ENCODE measurements at regions not wholly inside any gene's neighbourhood (a gene's known extent, or its start where the extent isn't known, plus 50 kb on each side); places are given as distances from the start of the nearest gene placed in this dataset.

DNA sequence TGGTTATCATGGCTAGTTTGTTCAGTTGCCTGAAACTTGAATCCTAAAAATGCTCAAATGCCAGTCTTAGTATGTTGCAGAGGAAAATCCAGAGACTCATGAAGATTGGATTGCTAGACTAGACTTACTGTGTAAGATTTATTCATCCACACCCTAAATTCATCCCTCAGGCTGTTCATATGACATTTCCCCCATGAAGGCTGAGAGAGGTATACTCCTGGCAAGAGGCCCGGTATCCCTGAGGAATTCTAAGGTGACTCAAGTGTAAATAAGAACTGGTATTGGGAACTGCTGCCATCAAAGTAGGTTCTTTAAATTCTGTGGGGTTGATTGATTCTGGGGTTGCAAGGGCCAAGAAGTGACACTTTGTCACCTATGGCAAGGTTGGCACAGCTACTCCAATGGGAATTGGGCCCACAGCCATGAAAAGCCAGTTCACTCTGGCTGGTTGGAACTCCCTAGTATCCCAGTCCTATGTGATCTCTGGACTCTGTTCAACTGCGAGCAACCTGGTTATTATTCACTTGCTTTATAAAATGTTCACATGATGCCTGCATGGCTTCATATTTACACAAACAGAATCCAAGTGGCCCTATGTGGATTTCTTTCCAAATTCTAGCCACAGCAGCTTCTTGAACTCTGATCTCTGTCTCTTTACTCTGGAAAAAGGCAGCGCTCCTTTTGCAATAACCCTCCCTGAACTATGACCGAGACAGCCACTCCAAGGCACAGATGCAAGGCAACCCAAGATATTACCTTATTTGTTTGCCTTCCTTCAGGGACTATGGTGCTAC, 429.1 kb downstream of the CBLN2 start:
- no peaks in the 10 kb centered on the region for H3K4me1 ChIP-seq (ENCODE audit: insufficient read depth, low read length)
- H3K27me3 ChIP-seq (ENCODE audit: insufficient read depth, low read length, poor library complexity), result no peaks in the 10 kb centered on the region
- no peak overlapping the region for H3K27ac ChIP-seq (ENCODE audit: low read length)
- H2AFZ ChIP-seq (ENCODE audit: low read depth, low read length), result no peak overlapping the region
- no peaks in the 10 kb centered on the region for H3K36me3 ChIP-seq (ENCODE audit: insufficient read depth, low read length)
- H4K20me1 ChIP-seq (ENCODE audit: insufficient read depth, low read length), result no peaks in the 10 kb centered on the region
- TF ChIP-seq EZH2 (IDR thresholded peaks at IDR 0.05; ENCODE audit: borderline replicate concordance, low read depth, low read length, severe bottlenecking), result no peak
- TF ChIP-seq CTCF (IDR thresholded peaks at IDR 0.05; ENCODE audit: borderline replicate concordance, extremely low read depth, low read length, poor library complexity, severe bottlenecking), result no peak
- no peaks in the 10 kb centered on the region for H3K79me2 ChIP-seq (ENCODE audit: insufficient read depth, low read length)
- no peak overlapping the region for H3K4me3 ChIP-seq (ENCODE audit: low read depth in 1 of 2, low read length in 2 of 2)
- no peak for DNase-seq
- no peak overlapping the region for H3K9ac ChIP-seq (ENCODE audit: low read depth, low read length)
- H3K9me3 ChIP-seq (ENCODE audit: insufficient read depth, low read length, severe bottlenecking), result no peaks in the 10 kb centered on the region
- no peak overlapping the region for H3K4me2 ChIP-seq (ENCODE audit: insufficient read depth, low read length)
- ATAC-seq (ENCODE audit: insufficient read depth, low read depth), result no peak

DNA sequence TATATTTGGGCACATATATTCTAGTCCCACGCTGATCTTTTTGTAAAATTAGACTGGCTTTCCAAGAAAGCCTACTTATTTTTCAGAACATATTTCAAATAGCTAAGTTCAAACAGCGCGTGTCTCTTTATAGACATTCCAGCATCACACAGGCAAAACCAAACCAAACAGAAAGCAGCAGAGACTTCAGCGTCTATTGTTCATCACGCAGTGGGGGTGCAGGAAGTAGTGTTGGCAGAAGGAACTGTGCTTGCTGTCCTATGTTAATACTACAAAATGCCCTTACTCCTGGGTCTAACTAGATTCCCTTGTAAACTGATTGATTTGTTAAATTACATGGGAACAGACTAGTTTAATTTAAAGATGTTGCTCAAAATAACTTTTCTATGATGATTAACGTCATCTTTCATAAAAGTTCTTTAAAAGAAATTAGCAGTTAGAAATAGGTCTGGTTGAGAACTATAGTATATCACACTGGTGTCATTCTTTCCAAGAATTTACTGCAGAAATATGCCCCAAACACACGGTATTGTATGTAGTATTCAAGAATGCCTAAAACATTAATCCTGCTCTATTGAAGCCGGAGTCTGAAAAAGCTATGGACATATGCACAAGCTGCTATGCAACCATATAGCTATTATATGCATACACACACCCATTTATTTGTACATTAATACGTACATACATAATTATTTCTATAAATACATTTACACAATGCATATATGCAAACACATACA, 436.3 kb downstream of the CBLN2 start:
- Histone ChIP-seq H4K20me1 (ENCODE audit: insufficient read depth, low read length) (no peaks in the 10 kb centered on the region), H3K4me3 (ENCODE audit: low read depth in 1 of 2, low read length in 2 of 2) (no peak overlapping the region), H3K9ac (ENCODE audit: low read depth, low read length) (no peak overlapping the region), H2AFZ (ENCODE audit: low read depth, low read length) (no peak overlapping the region), H3K27ac (ENCODE audit: low read length) (no peak overlapping the region), H3K4me2 (ENCODE audit: insufficient read depth, low read length) (no peak overlapping the region), H3K36me3 (ENCODE audit: insufficient read depth, low read length) (no peaks in the 10 kb centered on the region), H3K27me3 (ENCODE audit: insufficient read depth, low read length, poor library complexity) (no peaks in the 10 kb centered on the region), H3K4me1 (ENCODE audit: insufficient read depth, low read length) (no peaks in the 10 kb centered on the region), H3K9me3 (ENCODE audit: insufficient read depth, low read length, severe bottlenecking) (no peaks in the 10 kb centered on the region), H3K79me2 (ENCODE audit: insufficient read depth, low read length) (no peaks in the 10 kb centered on the region)
- ATAC-seq (ENCODE audit: insufficient read depth, low read depth) (no peak), DNase-seq (no peak)
- TF ChIP-seq CTCF (IDR thresholded peaks at IDR 0.05; ENCODE audit: borderline replicate concordance, extremely low read depth, low read length, poor library complexity, severe bottlenecking), result no peak
- no peak for TF ChIP-seq EZH2 (IDR thresholded peaks at IDR 0.05; ENCODE audit: borderline replicate concordance, low read depth, low read length, severe bottlenecking)

- TF ChIP-seq EZH2 (IDR thresholded peaks at IDR 0.05; ENCODE audit: borderline replicate concordance, low read depth, low read length, severe bottlenecking) (no peak), CTCF (IDR thresholded peaks at IDR 0.05; ENCODE audit: borderline replicate concordance, extremely low read depth, low read length, poor library complexity, severe bottlenecking) (no peak)
- H3K79me2 ChIP-seq (ENCODE audit: insufficient read depth, low read length), result no peaks in the 10 kb centered on the region
- no peaks in the 10 kb centered on the region for H3K27me3 ChIP-seq (ENCODE audit: insufficient read depth, low read length, poor library complexity)
- H3K27ac ChIP-seq (ENCODE audit: low read length), result no peak overlapping the region
- no peak for ATAC-seq (ENCODE audit: insufficient read depth, low read depth)
- H3K9me3 ChIP-seq (ENCODE audit: insufficient read depth, low read length, severe bottlenecking), result no peaks in the 10 kb centered on the region
- H3K4me3 ChIP-seq (ENCODE audit: low read depth in 1 of 2, low read length in 2 of 2), result no peak overlapping the region
- H3K9ac ChIP-seq (ENCODE audit: low read depth, low read length), result no peak overlapping the region
- no peaks in the 10 kb centered on the region for H4K20me1 ChIP-seq (ENCODE audit: insufficient read depth, low read length)
- no peak overlapping the region for H2AFZ ChIP-seq (ENCODE audit: low read depth, low read length)
- H3K4me2 ChIP-seq (ENCODE audit: insufficient read depth, low read length), result no peak overlapping the region
- no peaks in the 10 kb centered on the region for H3K4me1 ChIP-seq (ENCODE audit: insufficient read depth, low read length)
- H3K36me3 ChIP-seq (ENCODE audit: insufficient read depth, low read length), result no peaks in the 10 kb centered on the region
- DNase-seq, result no peak
These were observed 439.3 kb downstream of the CBLN2 start for GRCh38 chr18:72104851-72105250.
